AG04450 (cell line): ENCODE measurements at regions not wholly inside any gene's neighbourhood (a gene's known extent, or its start where the extent isn't known, plus 50 kb on each side); places are given as distances from the start of the nearest gene placed in this dataset.

Source experiments
- CTCF ChIA-PET: fragments of 300-600, 350-600 bp; formaldehyde crosslinking; extraction: SDS; loops from one replicate; lab custom pipeline; 2022; ENCODE audit warnings: antibody characterized with exemption, inconsistent platforms; lab: Charles Lee
- POLR2A ChIA-PET: fragments of 350-600 bp; formaldehyde crosslinking; extraction: SDS; loops from one replicate; lab custom pipeline; 2021; ENCODE audit warnings: antibody characterized with exemption, inconsistent platforms; lab: Yijun Ruan, JAX
- DNase-seq: peaks from one replicate; pipeline ENCODE4 v3.0.0-alpha.2; 2011; ENCODE audit warnings: low read depth, low spot score
- H3K27ac ChIP-seq: one replicate; pipeline ENCODE4 v1.5.1; 2012; ENCODE audit warnings: low read depth, low read length, control low read depth
- H3K27me3 ChIP-seq: one replicate; pipeline ENCODE4 v1.6.0; 2012; ENCODE audit warnings: low read length; ENCODE audit not compliant: control insufficient read depth, insufficient read depth
- H3K4me3 ChIP-seq: 2 replicates; pipeline ENCODE4 v1.5.1; 2011; ENCODE audit warnings: mild to moderate bottlenecking, low read depth, low read length, control low read depth
- H3K9me3 ChIP-seq: 2 replicates; pipeline ENCODE4 v1.5.1; 2012; ENCODE audit warnings: low read length; ENCODE audit not compliant: control insufficient read depth, insufficient read depth
- TF ChIP-seq, protein P1 (sequence below): IDR thresholded peaks from 2 replicates; pipeline ENCODE4 v1.5.1; 2011; ENCODE audit warnings: low read depth, low read length, control low read depth, inconsistent platforms

DNA sequence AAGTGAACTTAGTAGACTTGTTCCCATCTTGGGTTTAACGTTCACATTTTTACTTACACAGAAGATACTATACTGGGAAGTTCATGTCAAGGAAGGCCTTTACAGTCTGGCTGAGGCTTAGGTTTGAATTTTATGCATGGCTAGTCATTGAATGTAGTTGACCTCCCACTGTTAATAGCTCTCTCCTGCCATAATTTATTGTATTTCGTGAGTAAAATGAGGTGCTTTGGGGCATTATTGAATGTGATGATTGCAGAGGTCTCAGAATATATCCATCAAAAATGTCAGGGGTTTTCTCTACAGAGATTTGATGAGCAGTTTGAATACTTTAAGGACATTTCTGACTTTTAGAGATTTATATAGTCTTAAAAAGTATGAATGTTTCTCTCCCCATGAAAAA is 356.6 kb upstream of the GRM7 start:
- no peak for DNase-seq
- ChIA-PET CTCF (no interaction called here), POLR2A (no interaction called here)
- no peaks in the 10 kb centered on the region for H3K27me3 ChIP-seq
- H3K4me3 ChIP-seq: no peak overlapping the region
- no peak overlapping the region for H3K27ac ChIP-seq
- peaks cover 9% of the 10 kb centered on the region for H3K9me3 ChIP-seq
- TF ChIP-seq, protein P1, sequence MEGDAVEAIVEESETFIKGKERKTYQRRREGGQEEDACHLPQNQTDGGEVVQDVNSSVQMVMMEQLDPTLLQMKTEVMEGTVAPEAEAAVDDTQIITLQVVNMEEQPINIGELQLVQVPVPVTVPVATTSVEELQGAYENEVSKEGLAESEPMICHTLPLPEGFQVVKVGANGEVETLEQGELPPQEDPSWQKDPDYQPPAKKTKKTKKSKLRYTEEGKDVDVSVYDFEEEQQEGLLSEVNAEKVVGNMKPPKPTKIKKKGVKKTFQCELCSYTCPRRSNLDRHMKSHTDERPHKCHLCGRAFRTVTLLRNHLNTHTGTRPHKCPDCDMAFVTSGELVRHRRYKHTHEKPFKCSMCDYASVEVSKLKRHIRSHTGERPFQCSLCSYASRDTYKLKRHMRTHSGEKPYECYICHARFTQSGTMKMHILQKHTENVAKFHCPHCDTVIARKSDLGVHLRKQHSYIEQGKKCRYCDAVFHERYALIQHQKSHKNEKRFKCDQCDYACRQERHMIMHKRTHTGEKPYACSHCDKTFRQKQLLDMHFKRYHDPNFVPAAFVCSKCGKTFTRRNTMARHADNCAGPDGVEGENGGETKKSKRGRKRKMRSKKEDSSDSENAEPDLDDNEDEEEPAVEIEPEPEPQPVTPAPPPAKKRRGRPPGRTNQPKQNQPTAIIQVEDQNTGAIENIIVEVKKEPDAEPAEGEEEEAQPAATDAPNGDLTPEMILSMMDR: no peak

DNA sequence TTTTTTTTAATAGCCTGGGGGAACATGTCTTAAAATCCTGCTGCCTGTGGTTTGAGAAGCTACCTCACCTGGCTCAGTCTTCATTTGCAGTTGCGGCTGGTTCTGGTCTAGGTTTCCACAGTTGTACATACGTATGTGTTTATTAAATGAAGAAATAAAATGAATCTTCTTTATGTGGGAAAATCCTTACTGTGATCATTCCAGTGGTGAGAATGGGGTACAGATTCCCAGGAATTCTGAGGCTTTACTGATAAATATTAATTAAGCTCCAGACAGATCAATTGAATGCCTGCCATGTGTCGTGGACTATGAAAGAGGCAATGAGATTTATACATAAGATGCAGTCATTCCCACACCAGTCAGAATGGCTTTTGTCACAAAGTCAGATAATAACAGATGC is 356.1 kb upstream of the GRM7 start:
- no peak for DNase-seq
- Histone ChIP-seq H3K27ac (no peak overlapping the region), H3K9me3 (peaks cover 9% of the 10 kb centered on the region), H3K4me3 (no peak overlapping the region), H3K27me3 (no peaks in the 10 kb centered on the region)
- TF ChIP-seq, protein P1: no peak
- ChIA-PET POLR2A (no interaction called here), CTCF (no interaction called here)

DNA sequence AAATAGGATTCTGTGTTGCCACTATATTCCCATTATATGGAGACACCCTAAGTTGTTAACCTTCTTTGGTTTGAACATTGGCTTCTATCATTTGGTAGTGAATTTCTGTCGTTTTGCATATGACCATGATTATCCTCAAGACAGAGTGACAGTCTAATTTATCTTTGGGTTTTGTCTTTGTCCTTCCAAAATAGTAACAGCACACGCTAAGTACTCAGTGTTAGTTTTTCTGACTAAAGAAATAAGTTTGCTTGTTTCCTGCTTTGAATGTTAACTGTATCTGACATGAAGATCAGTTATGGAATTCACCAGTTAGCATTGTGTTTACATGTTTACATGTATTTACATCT is 352.5 kb upstream of the GRM7 start:
- no peak overlapping the region for H3K27ac ChIP-seq
- peak overlapping the region; percentile 23; the same call in 1 of the 2 replicates for H3K4me3 ChIP-seq
- CTCF ChIA-PET: no interaction called here
- H3K27me3 ChIP-seq: no peaks in the 10 kb centered on the region
- DNase-seq: no peak
- TF ChIP-seq, protein P1: no peak
- H3K9me3 ChIP-seq: peaks cover 15% of the 10 kb centered on the region
- POLR2A ChIA-PET: no interaction called here

DNA sequence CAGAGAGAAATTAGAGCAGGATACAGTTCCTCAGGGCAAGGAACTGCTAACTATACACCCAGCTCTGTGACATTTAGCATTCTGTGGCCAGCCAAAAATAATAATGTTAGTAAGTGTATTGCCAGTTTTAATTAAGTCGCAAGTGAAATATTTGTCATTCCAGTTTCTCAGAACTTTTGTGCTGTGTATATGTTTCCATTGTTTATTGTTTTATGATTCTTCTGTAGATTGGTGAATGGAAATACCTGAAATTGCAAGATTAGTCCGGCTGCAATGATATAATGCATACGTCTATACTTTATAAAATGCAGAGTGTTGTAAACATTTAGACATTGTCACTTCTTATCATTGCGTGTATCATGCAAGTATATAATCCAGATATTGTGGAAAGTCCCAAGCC is 351.3 kb upstream of the GRM7 start:
- Histone ChIP-seq H3K4me3 (no peak overlapping the region), H3K27me3 (no peaks in the 10 kb centered on the region), H3K9me3 (peaks cover 15% of the 10 kb centered on the region), H3K27ac (no peak overlapping the region)
- TF ChIP-seq, protein P1: no peak
- POLR2A ChIA-PET: no interaction called here
- DNase-seq: no peak
- CTCF ChIA-PET: no interaction called here

DNA sequence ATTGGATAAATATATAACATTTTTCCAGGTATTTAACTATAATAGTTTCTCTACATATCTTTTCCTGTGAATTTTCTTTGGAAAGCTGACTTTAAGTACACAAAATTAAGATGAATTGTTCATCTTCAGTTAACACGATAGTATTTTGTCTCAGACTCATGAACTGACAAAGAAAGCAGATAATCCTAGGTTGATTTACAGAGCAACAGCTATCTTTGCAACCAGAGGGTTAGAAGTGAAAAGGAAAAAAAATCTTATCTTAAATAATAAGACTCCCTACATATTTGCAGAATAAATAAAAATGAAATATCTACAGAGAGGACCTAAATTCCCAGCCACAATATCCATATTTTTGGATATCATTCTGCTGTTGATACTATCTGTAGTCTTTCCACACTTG is 350.2 kb upstream of the GRM7 start:
- Histone ChIP-seq H3K9me3 (peaks cover 17% of the 10 kb centered on the region), H3K27me3 (no peaks in the 10 kb centered on the region), H3K27ac (no peak overlapping the region), H3K4me3 (no peak overlapping the region)
- no peak for DNase-seq
- CTCF ChIA-PET: no interaction called here
- TF ChIP-seq, protein P1: no peak
- POLR2A ChIA-PET: no interaction called here
